Breast epithelium (tissue), 4 donors: ENCODE measurements at regions not wholly inside any gene's neighbourhood (a gene's known extent, or its start where the extent isn't known, plus 50 kb on each side); places are given as distances from the start of the nearest gene placed in this dataset.

Source experiments
- DNase-seq, 2 donors: peaks; one replicate each; pipeline ENCODE4 v3.0.0-alpha.2; 2019; ENCODE audit warnings: low spot score in 2 of 2
- H3K27ac ChIP-seq, 2 donors: fragments of 200-600 bp; sonication (generic) in 1 of 2; one replicate each; pipeline ENCODE4 v1.5.1; 2016 to 2019; ENCODE audit warnings: mild to moderate bottlenecking in 1 of 2
- H3K27me3 ChIP-seq, 2 donors: fragments of 200-600 bp; sonication (generic) in 1 of 2; one replicate each; pipeline versions ENCODE4 v1.5.1 to v1.6.0; 2017 to 2019; ENCODE audit warnings: control low read depth in 1 of 2, mild to moderate bottlenecking in 1 of 2
- H3K36me3 ChIP-seq: fragments of 200-600 bp; one replicate; pipeline ENCODE4 v1.5.1; 2019
- H3K4me1 ChIP-seq, 2 donors: fragments of 200-600 bp; sonication (generic); one replicate each; pipeline ENCODE4 v1.5.1; 2016 to 2019; ENCODE audit warnings: control low read depth in 1 of 2
- H3K4me3 ChIP-seq, 3 donors: fragments of 200-600 bp; sonication (generic); 1 replicate in 2 of 3; 2 replicates in 1 of 3; pipeline ENCODE4 v1.5.1; 2016 to 2019; ENCODE audit warnings: mild to moderate bottlenecking in 3 of 3, moderate library complexity in 2 of 3
- H3K9me3 ChIP-seq, 2 donors: fragments of 200-600 bp; sonication (generic) in 1 of 2; one replicate each; pipeline ENCODE4 v1.5.1; 2016 to 2019; ENCODE audit warnings: control low read depth in 1 of 2
- CTCF ChIP-seq, 3 donors: fragments of 450-650 bp; IDR thresholded peaks; one replicate each; pipeline ENCODE4 v1.5.1; 2016 to 2017; ENCODE audit warnings: antibody characterized with exemption in 3 of 3, mild to moderate bottlenecking in 3 of 3, moderate library complexity in 3 of 3
- POLR2A ChIP-seq: fragments of 450-650 bp; IDR thresholded peaks from one replicate; pipeline ENCODE4 v1.6.1; 2016; ENCODE audit warnings: antibody characterized with exemption, mild to moderate bottlenecking, moderate library complexity
- POLR2AphosphoS5 ChIP-seq, 3 donors: sonication (generic); formaldehyde crosslinking; IDR thresholded peaks; one replicate each; pipeline ENCODE4 v1.6.1; 2017; ENCODE audit warnings: antibody characterized with exemption in 3 of 3
- intact Hi-C: fragments of 100-400 bp; cut with DNase I; formaldehyde crosslinking; loops from one replicate; pipeline ENCODE4 v1.15.1; 2023; ENCODE audit warnings: low total_unique reads

GRCh38 chr4:37765741-37766140 is 60.7 kb upstream of the PGM2 start:
- Histone ChIP-seq H3K4me3 (no peak overlapping the region), H3K4me1 (no peaks in the 10 kb centered on the region), H3K27me3 (no peaks in the 10 kb centered on the region), H3K36me3 (no peaks in the 10 kb centered on the region), H3K27ac (no peak overlapping the region), H3K9me3 (no peaks in the 10 kb centered on the region)
- DNase-seq, result no peak
- intact Hi-C loops, result no loop called here
- TF ChIP-seq POLR2AphosphoS5 (IDR thresholded peaks at IDR 0.05), result no peak
- no peak for TF ChIP-seq POLR2A
- no peak for TF ChIP-seq CTCF (IDR thresholded peaks at IDR 0.05)

GRCh38 chr4:37763831-37764230 is 62.7 kb upstream of the PGM2 start:
- no peaks in the 10 kb centered on the region for H3K4me1 ChIP-seq
- DNase-seq, result no peak
- no peaks in the 10 kb centered on the region for H3K9me3 ChIP-seq
- H3K4me3 ChIP-seq, result no peak overlapping the region
- no peaks in the 10 kb centered on the region for H3K36me3 ChIP-seq
- TF ChIP-seq CTCF (IDR thresholded peaks at IDR 0.05) (no peak), POLR2A (no peak), POLR2AphosphoS5 (IDR thresholded peaks at IDR 0.05) (no peak)
- no peak overlapping the region for H3K27ac ChIP-seq
- intact Hi-C loops, result no loop called here
- no peaks in the 10 kb centered on the region for H3K27me3 ChIP-seq

GRCh38 chr4:37762991-37763368 is 63.5 kb upstream of the PGM2 start:
- no peak for DNase-seq
- H3K27ac ChIP-seq, result no peak overlapping the region
- H3K4me3 ChIP-seq, result no peak overlapping the region
- intact Hi-C loops, result no loop called here
- no peaks in the 10 kb centered on the region for H3K36me3 ChIP-seq
- TF ChIP-seq CTCF (IDR thresholded peaks at IDR 0.05) (no peak), POLR2A (no peak), POLR2AphosphoS5 (IDR thresholded peaks at IDR 0.05) (no peak)
- no peaks in the 10 kb centered on the region for H3K9me3 ChIP-seq
- no peaks in the 10 kb centered on the region for H3K27me3 ChIP-seq
- no peaks in the 10 kb centered on the region for H3K4me1 ChIP-seq

GRCh38 chr4:37762294-37762990 is 64.0 kb upstream of the PGM2 start:
- intact Hi-C loops, result no loop called here
- DNase-seq, result no peak
- no peak overlapping the region for H3K27ac ChIP-seq
- H3K27me3 ChIP-seq, result no peaks in the 10 kb centered on the region
- TF ChIP-seq POLR2A, result no peak
- no peak for TF ChIP-seq CTCF (IDR thresholded peaks at IDR 0.05)
- TF ChIP-seq POLR2AphosphoS5 (IDR thresholded peaks at IDR 0.05), result no peak
- H3K9me3 ChIP-seq, result no peaks in the 10 kb centered on the region
- H3K4me3 ChIP-seq, result no peak overlapping the region
- H3K36me3 ChIP-seq, result no peaks in the 10 kb centered on the region
- H3K4me1 ChIP-seq, result no peaks in the 10 kb centered on the region

- no peaks in the 10 kb centered on the region for H3K4me1 ChIP-seq
- intact Hi-C loops, result no loop called here
- DNase-seq, result no peak
- H3K27me3 ChIP-seq, result no peaks in the 10 kb centered on the region
- TF ChIP-seq CTCF (IDR thresholded peaks at IDR 0.05) (no peak), POLR2A (no peak), POLR2AphosphoS5 (IDR thresholded peaks at IDR 0.05) (no peak)
- no peaks in the 10 kb centered on the region for H3K36me3 ChIP-seq
- no peak overlapping the region for H3K27ac ChIP-seq
- no peaks in the 10 kb centered on the region for H3K9me3 ChIP-seq
- no peak overlapping the region for H3K4me3 ChIP-seq
Observed at GRCh38 chr4:37760840-37761239, 65.6 kb upstream of the PGM2 start.
